CD4-positive, alpha-beta T cell (primary cell): ENCODE measurements at regions not wholly inside any gene's neighbourhood (a gene's known extent, or its start where the extent isn't known, plus 50 kb on each side); places are given as distances from the start of the nearest gene placed in this dataset.
A peak's percentile ranks its signal among the peaks of the same experiment; 100 is the strongest.

Experiments
- ATAC-seq: fragments of 200-7000 bp; cut with Tn5 transposase; one replicate; pipeline ENCODE4 v1.10.0; 2022; ENCODE audit warnings: mild to moderate bottlenecking; ENCODE audit not compliant: poor library complexity
- CTCF ChIA-PET: fragments of 350-600 bp; sonication (Branson Sonifier 250); formaldehyde crosslinking; loops from one replicate; lab custom pipeline; 2021; ENCODE audit warnings: antibody characterized with exemption, inconsistent platforms; lab: Charles Lee
- POLR2A ChIA-PET: fragments of 350-600 bp; sonication (Branson Sonifier 250); formaldehyde crosslinking; loops from one replicate; lab custom pipeline; 2021; ENCODE audit warnings: antibody characterized with exemption, inconsistent platforms; lab: Charles Lee
- DNase-seq, 14 experiments: peaks; one replicate each; pipeline ENCODE4 v3.0.0-alpha.2; 2013 to 2020; ENCODE audit warnings: mixed read lengths in 2 of 14
- H3K27ac ChIP-seq, 2 donors: one replicate each; pipeline versions ENCODE4 v1.5.1 to v1.7.0; 2013; ENCODE audit warnings: low read length in 2 of 2, low read depth in 1 of 2, mild to moderate bottlenecking in 1 of 2
- H3K27me3 ChIP-seq, 2 experiments: 1 replicate in 1 of 2; 2 replicates in 1 of 2; pipeline versions ENCODE4 v1.6.1 to v1.7.0; 2013; ENCODE audit warnings: low read length in 2 of 2, control low read depth in 1 of 2, mild to moderate bottlenecking in 1 of 2, moderate library complexity in 1 of 2; ENCODE audit not compliant: insufficient read depth in 2 of 2, control insufficient read depth in 1 of 2
- H3K36me3 ChIP-seq: one replicate; pipeline ENCODE4 v1.6.1; 2013; ENCODE audit warnings: low read length, control low read depth; ENCODE audit not compliant: insufficient read depth
- H3K4me1 ChIP-seq: one replicate; pipeline ENCODE4 v1.6.1; 2013; ENCODE audit warnings: low read length, control low read depth; ENCODE audit not compliant: insufficient read depth
- H3K4me3 ChIP-seq: one replicate; pipeline ENCODE4 v1.5.1; 2013; ENCODE audit warnings: mild to moderate bottlenecking, low read length, moderate library complexity
- H3K9me3 ChIP-seq, 2 experiments: 1 replicate in 1 of 2; 2 replicates in 1 of 2; pipeline versions ENCODE4 v1.6.1 to v1.7.0; 2013; ENCODE audit warnings: low read length in 2 of 2, mild to moderate bottlenecking in 2 of 2, control low read depth in 1 of 2, moderate library complexity in 1 of 2; ENCODE audit not compliant: control insufficient read depth in 1 of 2, insufficient read depth in 1 of 2
- H3K27ac Mint-ChIP-seq: one replicate; pipeline ENCODE4 v1.8.0; 2020; ENCODE audit warnings: mixed read lengths
- H3K27me3 Mint-ChIP-seq: one replicate; pipeline ENCODE4 v1.8.0; 2021; ENCODE audit warnings: mixed read lengths
- H3K36me3 Mint-ChIP-seq: one replicate; pipeline ENCODE4 v1.8.0; 2021; ENCODE audit warnings: low read depth, mixed read lengths
- H3K4me1 Mint-ChIP-seq: one replicate; pipeline ENCODE4 v1.8.0; 2021; ENCODE audit warnings: low read depth, mixed read lengths
- H3K4me3 Mint-ChIP-seq: one replicate; pipeline ENCODE4 v1.8.0; 2020; ENCODE audit warnings: mild to moderate bottlenecking, mixed read lengths
- H3K9me3 Mint-ChIP-seq: one replicate; pipeline ENCODE4 v1.8.0; 2020; ENCODE audit warnings: mixed read lengths
- CTCF ChIP-seq: fragments of 200-600 bp; IDR thresholded peaks from one replicate; pipeline ENCODE4 v1.8.0; 2022; ENCODE audit warnings: antibody characterized with exemption, mild to moderate bottlenecking
- intact Hi-C, 2 experiments: fragments of 100-400 bp; cut with DNase I in 1 of 2; cut with micrococcal nuclease in 1 of 2; formaldehyde crosslinking; loops; one replicate each; pipeline versions ENCODE4 v1.15.1 to v1.9.0; 2023 to 2025; cut with DNase I, micrococcal nuclease

GRCh38 chr7:388023-388960 is 98.3 kb downstream of the FOXL3 start:
- no peaks in the 10 kb centered on the region for H3K27me3 ChIP-seq
- H3K9me3 ChIP-seq: peaks cover 14 to 42% of the 10 kb centered on the region in 2 experiments
- no peak for TF ChIP-seq CTCF
- ChIA-PET CTCF (no interaction called here), POLR2A (no interaction called here)
- ATAC-seq (no peak), DNase-seq (peak in 3 of 14 experiments; percentile 2 to 22 (median 6))
- no peak overlapping the region for H3K27ac Mint-ChIP-seq
- H3K27me3 Mint-ChIP-seq: no peaks in the 10 kb centered on the region
- intact Hi-C loops: no loop called here
- no peaks in the 10 kb centered on the region for H3K36me3 ChIP-seq
- no peak overlapping the region for H3K4me3 ChIP-seq
- H3K4me1 Mint-ChIP-seq: peaks cover under 1% of the 10 kb centered on the region
- H3K36me3 Mint-ChIP-seq: no peaks in the 10 kb centered on the region
- H3K4me1 ChIP-seq: no peaks in the 10 kb centered on the region
- H3K9me3 Mint-ChIP-seq: peaks cover 13% of the 10 kb centered on the region
- H3K4me3 Mint-ChIP-seq: no peak overlapping the region
- H3K27ac ChIP-seq: no peak overlapping the region

GRCh38 chr7:388961-389701 is 99.2 kb downstream of the FOXL3 start:
- ChIA-PET CTCF (no interaction called here), POLR2A (no interaction called here)
- TF ChIP-seq CTCF: no peak
- Histone ChIP-seq H3K27ac (no peak overlapping the region), H3K9me3 (peaks cover 5 to 42% of the 10 kb centered on the region in 2 experiments), H3K27me3 (no peaks in the 10 kb centered on the region), H3K36me3 (no peaks in the 10 kb centered on the region), H3K4me3 (no peak overlapping the region), H3K4me1 (no peaks in the 10 kb centered on the region)
- Mint-ChIP-seq H3K9me3 (peaks cover 9% of the 10 kb centered on the region), H3K27ac (no peak overlapping the region), H3K4me1 (no peaks in the 10 kb centered on the region), H3K4me3 (no peak overlapping the region), H3K36me3 (no peaks in the 10 kb centered on the region), H3K27me3 (no peaks in the 10 kb centered on the region)
- intact Hi-C loops: no loop called here
- DNase-seq (peak in 1 of 14 experiments; percentile 31), ATAC-seq (no peak)

- H3K4me3 Mint-ChIP-seq: no peak overlapping the region
- H3K27ac ChIP-seq: no peak overlapping the region
- peaks cover 4% of the 10 kb centered on the region for H3K9me3 Mint-ChIP-seq
- POLR2A ChIA-PET: no interaction called here
- H3K27ac Mint-ChIP-seq: no peak overlapping the region
- no peak overlapping the region for H3K4me3 ChIP-seq
- no peaks in the 10 kb centered on the region for H3K36me3 Mint-ChIP-seq
- intact Hi-C loops: no loop called here
- H3K36me3 ChIP-seq: no peaks in the 10 kb centered on the region
- CTCF ChIA-PET: no interaction called here
- no peaks in the 10 kb centered on the region for H3K4me1 ChIP-seq
- no peak for ATAC-seq
- no peaks in the 10 kb centered on the region for H3K27me3 ChIP-seq
- peaks cover 1 to 39% of the 10 kb centered on the region in 2 experiments for H3K9me3 ChIP-seq
- no peaks in the 10 kb centered on the region for H3K4me1 Mint-ChIP-seq
- no peak for TF ChIP-seq CTCF
- no peaks in the 10 kb centered on the region for H3K27me3 Mint-ChIP-seq
- no peak for DNase-seq
These were observed 100.1 kb downstream of the FOXL3 start for GRCh38 chr7:389911-390601.
